AG10803 (cell line): ENCODE measurements at regions not wholly inside any gene's neighbourhood (a gene's known extent, or its start where the extent isn't known, plus 50 kb on each side); places are given as distances from the start of the nearest gene placed in this dataset.

Source experiments
- DNase-seq: peaks from one replicate; pipeline ENCODE4 v3.0.0; 2010; ENCODE audit warnings: low read depth
- H3K4me3 ChIP-seq: 2 replicates; pipeline ENCODE4 v1.5.1; 2011; ENCODE audit warnings: mild to moderate bottlenecking, low read length, control low read depth
- TF ChIP-seq, protein P1 (sequence below): conservative IDR thresholded peaks from 2 replicates; pipeline ENCODE4 v1.5.1; 2011; ENCODE audit warnings: mild to moderate bottlenecking, low read length, control low read depth, inconsistent platforms

DNA sequence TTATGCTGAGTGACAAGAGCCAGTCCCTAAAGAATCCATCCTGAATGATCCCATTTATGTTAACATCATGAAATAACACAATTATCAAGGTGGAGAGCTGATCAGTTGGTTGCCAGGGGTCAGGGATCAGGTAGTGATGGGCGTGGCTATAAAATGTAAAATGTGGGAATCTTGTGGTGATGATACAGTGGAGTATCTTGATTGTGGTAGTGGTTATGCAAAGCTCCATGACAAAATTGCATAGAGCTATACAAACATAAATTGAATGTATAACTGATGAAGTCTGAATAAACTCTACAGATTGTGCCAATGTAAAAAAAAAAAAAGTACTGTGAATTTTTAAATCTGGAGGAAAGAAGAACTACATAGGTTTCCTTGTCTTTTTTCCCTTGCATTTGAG lies 104.6 kb upstream of the SPATA31C2 start:
- DNase-seq: no peak
- TF ChIP-seq, protein P1, sequence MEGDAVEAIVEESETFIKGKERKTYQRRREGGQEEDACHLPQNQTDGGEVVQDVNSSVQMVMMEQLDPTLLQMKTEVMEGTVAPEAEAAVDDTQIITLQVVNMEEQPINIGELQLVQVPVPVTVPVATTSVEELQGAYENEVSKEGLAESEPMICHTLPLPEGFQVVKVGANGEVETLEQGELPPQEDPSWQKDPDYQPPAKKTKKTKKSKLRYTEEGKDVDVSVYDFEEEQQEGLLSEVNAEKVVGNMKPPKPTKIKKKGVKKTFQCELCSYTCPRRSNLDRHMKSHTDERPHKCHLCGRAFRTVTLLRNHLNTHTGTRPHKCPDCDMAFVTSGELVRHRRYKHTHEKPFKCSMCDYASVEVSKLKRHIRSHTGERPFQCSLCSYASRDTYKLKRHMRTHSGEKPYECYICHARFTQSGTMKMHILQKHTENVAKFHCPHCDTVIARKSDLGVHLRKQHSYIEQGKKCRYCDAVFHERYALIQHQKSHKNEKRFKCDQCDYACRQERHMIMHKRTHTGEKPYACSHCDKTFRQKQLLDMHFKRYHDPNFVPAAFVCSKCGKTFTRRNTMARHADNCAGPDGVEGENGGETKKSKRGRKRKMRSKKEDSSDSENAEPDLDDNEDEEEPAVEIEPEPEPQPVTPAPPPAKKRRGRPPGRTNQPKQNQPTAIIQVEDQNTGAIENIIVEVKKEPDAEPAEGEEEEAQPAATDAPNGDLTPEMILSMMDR: no peak
- no peak overlapping the region for H3K4me3 ChIP-seq

DNA sequence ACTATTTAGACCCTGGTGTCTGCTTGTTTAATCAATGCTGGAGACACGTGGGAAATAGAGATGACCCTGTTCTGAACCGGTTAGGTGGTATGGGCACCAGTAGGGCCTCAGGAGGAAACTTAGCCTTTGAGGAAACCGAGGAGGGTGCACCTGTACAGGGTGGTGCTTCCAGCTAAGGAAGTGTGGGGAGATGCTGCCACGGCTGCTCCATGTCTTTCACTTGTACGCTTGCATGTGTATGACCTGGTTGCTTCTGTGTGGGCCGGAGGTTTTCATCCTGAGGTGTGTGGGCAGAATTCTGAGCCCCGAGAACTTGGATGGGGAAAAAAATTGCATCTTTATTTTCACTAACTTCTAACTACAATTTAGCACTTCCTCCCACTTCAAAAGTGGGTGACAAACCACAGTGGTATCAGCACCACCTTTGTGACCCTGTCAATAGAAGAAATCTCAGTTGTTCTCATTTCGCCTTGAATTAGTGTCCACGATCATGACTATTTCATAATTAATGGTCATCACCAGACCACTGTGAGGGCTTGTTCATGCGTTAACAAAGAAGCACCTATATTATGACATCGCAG lies 99.8 kb upstream of the SPATA31C2 start:
- H3K4me3 ChIP-seq: no peak overlapping the region
- no peak for DNase-seq
- TF ChIP-seq, protein P1: no peak

DNA sequence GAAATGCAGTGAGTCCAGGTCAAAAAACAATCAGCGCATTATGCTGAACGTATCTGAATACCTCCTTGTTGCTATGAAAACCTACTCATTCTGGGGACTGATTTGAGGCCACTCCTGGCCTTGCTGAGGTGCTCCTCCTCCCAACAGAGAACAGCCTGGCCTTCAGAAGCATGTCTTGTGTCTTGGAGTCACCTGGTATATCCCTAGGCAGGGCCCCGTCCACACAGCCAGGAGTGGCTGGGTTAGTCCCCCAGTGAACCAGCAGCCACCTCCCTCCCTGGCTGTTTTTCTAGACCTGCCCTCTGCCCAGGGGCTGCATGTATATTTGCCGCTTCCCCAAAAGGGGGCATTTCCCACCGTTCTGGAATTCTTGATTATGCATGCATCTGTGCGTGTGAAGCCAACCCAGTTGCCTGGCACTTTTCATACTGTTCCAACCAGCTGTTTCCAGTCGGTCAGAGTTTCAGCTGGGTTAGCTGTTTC lies 99.2 kb upstream of the SPATA31C2 start:
- no peak overlapping the region for H3K4me3 ChIP-seq
- DNase-seq: peak; percentile 34
- TF ChIP-seq, protein P1: no peak

DNA sequence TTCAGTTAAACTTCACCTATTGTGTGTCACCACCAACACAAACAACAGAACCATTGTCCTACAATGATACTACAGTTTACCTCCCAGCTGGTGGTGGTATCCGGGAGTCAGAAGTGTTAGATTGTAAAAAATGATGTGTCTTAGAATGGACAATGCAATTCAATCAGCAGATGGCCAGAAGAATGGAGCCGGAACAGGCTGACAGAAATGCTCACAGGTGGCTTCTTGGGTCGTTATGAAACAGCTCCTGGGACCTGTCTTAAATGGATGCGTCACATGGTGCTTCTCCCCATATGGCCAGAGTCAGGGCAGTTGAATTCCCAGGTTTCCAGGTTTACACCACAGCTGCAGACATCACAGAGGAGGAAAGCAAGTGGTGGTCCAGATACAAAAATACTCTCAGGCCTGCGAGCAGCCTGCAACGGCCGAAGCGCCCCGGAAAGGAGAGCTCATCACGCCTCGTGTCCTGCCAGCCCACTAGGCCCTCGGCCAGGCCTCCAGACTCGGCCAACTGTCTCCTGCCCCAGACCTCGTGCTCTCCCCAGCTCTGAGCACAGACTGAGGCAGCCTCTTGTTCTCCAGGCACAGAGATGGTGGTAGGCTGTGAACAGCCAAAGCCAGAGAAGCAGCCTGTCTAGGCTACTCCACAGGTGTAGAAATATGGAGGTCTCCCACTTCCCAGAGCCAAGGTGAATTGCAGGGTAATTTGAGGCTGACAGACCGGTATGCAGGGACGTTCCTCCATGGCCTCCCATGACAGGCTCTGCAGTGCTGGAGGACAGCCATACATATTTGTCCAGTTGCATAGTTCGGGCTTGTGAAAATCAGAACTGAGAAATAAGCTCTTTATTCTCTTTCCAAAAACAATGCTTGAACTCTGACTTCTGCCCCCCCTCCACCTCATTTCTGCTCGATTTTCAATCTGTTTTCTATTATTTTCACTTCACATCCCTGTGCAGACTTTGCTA lies 98.5 kb upstream of the SPATA31C2 start:
- peak; percentile 87 for DNase-seq
- TF ChIP-seq, protein P1: no peak
- H3K4me3 ChIP-seq: no peak overlapping the region

DNA sequence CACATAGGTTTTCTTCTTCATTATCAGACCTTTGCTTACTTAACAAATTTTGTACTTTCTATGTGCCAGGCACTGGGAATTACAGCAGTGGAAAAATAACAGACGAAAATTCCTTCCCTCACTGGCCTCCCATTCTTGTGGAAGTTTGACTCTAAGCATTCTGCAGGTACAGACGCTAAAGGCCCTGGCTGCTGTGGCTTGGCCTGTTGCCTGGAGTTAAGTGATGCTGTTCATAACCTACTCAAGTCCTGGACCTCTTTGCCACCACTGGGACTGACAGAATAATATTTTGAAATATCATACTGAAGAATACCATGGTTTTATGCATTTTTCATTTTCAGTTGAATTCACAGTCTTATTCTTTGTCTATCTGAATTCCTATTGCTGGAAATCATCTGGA lies 97.3 kb upstream of the SPATA31C2 start:
- H3K4me3 ChIP-seq: no peak overlapping the region
- TF ChIP-seq, protein P1: no peak
- DNase-seq: no peak

DNA sequence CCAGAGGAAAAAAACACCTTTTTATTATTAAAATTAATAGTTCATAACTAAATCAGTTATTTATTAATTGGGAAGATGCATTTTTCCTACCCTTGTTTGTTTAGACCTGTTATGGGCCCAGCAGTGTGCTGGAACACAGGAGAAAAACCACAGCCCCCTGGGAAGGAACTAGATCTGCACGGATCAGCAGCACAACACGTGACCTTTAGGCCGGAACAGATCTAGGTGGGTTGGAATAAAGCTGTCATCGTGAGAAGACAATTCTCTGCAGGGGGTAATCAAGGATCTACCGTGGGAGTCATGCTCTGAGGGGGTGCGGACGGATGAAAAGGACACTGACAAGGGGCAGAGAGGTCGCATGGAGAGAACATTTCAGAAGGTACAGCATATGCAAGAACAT lies 95.8 kb upstream of the SPATA31C2 start:
- no peak overlapping the region for H3K4me3 ChIP-seq
- TF ChIP-seq, protein P1: no peak
- DNase-seq: no peak

DNA sequence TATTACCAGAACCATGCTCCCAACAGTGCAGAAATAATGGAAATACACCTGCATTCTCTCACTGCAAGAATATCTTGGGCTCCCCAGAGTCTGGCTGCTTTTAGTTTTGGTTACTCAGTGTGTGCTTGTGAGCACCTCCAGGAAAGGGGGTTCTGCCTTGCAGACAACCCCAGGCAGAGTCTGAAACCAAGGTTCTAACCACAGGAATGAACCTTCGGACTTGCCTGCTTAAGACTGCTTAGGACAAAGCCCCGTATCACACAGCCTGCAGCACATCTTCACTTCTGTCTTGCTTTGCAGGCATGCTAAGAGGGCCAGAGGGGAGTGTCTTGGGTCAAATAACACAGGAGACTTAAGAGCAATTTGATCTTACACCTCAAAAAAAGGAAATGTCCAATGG lies 94.8 kb upstream of the SPATA31C2 start:
- TF ChIP-seq, protein P1: no peak
- no peak overlapping the region for H3K4me3 ChIP-seq
- no peak for DNase-seq
